Heart right ventricle (tissue), 16 donors: ENCODE measurements at regions not wholly inside any gene's neighbourhood (a gene's known extent, or its start where the extent isn't known, plus 50 kb on each side); places are given as distances from the start of the nearest gene placed in this dataset.

Source experiments
- ATAC-seq, 8 donors: fragments of 200-7000 bp; cut with Tn5 transposase; one replicate each; pipeline ENCODE4 v1.9.1; 2020; ENCODE audit warnings: mild to moderate bottlenecking in 8 of 8, moderate library complexity in 8 of 8, moderate number of reproducible peaks in 1 of 8
- DNase-seq, 2 donors: peaks; one replicate each; pipeline ENCODE4 v3.0.0-alpha.2; 2020
- H3K27ac ChIP-seq, 10 donors: fragments of 200-600 bp; sonication (generic) in 2 of 10; one replicate each; pipeline versions ENCODE4 v1.5.0 to v1.8.0; 2020 to 2022; ENCODE audit warnings: mild to moderate bottlenecking in 3 of 10
- H3K27me3 ChIP-seq, 7 donors: fragments of 200-600 bp; one replicate each; pipeline ENCODE4 v1.8.0; 2021 to 2022; ENCODE audit warnings: mild to moderate bottlenecking in 2 of 7
- H3K36me3 ChIP-seq, 9 donors: fragments of 200-600 bp; sonication (generic) in 1 of 9; one replicate each; pipeline versions ENCODE4 v1.5.0 to v1.8.0; 2020 to 2022; ENCODE audit warnings: mild to moderate bottlenecking in 2 of 9
- H3K4me1 ChIP-seq, 9 donors: fragments of 200-600 bp; sonication (generic) in 1 of 9; one replicate each; pipeline versions ENCODE4 v1.5.0 to v1.8.0; 2020 to 2022; ENCODE audit warnings: mild to moderate bottlenecking in 4 of 9
- H3K4me3 ChIP-seq, 10 donors: fragments of 200-600 bp; sonication (generic) in 2 of 10; one replicate each; pipeline versions ENCODE4 v1.5.0 to v1.8.0; 2020 to 2022; ENCODE audit warnings: mild to moderate bottlenecking in 7 of 10, moderate library complexity in 2 of 10
- H3K9me3 ChIP-seq, 11 donors: fragments of 200-600 bp in 10 of 11; sonication (generic) in 2 of 11; one replicate each; pipeline versions ENCODE4 v1.5.0 to v1.8.0; 2013 to 2022; ENCODE audit warnings: mild to moderate bottlenecking in 2 of 11, control low read depth in 1 of 11, moderate library complexity in 1 of 11
- CTCF ChIP-seq, 9 donors: fragments of 200-600 bp; sonication (generic) in 2 of 9; IDR thresholded peaks; one replicate each; pipeline versions ENCODE4 v1.5.0 to v1.8.0; 2021 to 2022; ENCODE audit warnings: antibody characterized with exemption in 9 of 9, mild to moderate bottlenecking in 5 of 9, moderate library complexity in 1 of 9
- WGBS, 2 donors: extraction: QIAGEN DNeasy Blood & Tissue Kit; methylation state at CpG; one replicate each; pipeline ENCODE4 v1.1.7; 2013; ENCODE audit warnings: inconsistent platforms in 1 of 2; 5-methylcytosine and 5-hydroxymethylcytosine counted together
- intact Hi-C, 10 donors: fragments of 100-400 bp; cut with DNase I; formaldehyde crosslinking; loops; one replicate each; pipeline versions ENCODE4 v1.11.1 to v1.14.2; 2022
- donor health status: Arrhythmogenic right ventricular cardiomyopathy.
- donor health status: ischemic (EF 13 %, LVEDD 7.1; RV severe dilation, severe dysfunction).
- donor health status: healthy with polysubstance abuse.
- donor health status: DM: no; HTN: yes; CAD: no.
- donor health status: DM: no; HTN: no; CAD: no.
- donor health status: ischemic (EF 25% LVEDD 6.9; RV normal size, moderate dysfunction).
- donor health status: ischemic (EF 25% LVEDD 5.7; RV mildly dilated, moderate dysfunction).
- donor health status: healthy.
- donor health status: DM: yes; HTN: yes; CAD: no.
- donor health status: Ischemic cardiomyopathy.
- donor health status: ischemic (EF 35%, LVEDD 5.7; RV mildly dilated, moderate dysfunction).
- donor health status: nonischemic (EF 11% LVEDD 7.7; RV severe dilation, severe dysfunction).
- donor health status: DM: yes; HTN: yes; CAD: no.
- donor health status: PGD.
- donor health status: ischemic (EF 29% LVEDD 5.4; RV normal size, mild dysfunction).
- donor health status: nonischemic (EF 23%, LVEDD 6.1; RV moderate dilation, normal function).

DNA sequence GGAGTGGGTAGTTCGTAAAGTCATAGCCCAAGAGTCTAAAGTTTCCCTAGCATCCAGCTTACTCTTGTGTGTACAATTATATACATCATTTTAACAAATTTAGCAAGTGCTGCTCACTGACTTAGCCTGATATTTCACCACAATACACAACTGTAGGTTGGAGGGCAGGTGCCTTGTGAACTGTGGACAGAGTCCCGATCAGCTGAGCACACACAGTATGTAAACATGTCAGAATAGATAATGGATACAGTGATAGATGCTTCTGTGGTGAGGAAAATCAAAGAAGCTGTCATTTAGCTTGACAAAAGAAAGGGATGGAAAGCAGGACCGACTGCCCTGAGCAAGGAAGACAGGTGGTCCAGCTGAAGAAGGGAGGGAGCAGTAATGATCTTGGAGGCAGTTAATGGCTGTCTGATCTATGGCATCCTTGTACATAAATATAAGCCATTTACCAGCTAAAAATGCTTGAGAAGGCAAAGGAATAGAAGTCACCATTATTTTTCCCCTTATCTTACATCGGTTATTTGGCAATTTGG lies 372.8 kb upstream of the UBE2E3 start:
- 61 to 72% methylated on average over 4 of the region's 4 CpGs for WGBS, 2 donors
- no peak for TF ChIP-seq CTCF (IDR thresholded peaks at IDR 0.05)
- no peak overlapping the region for H3K27ac ChIP-seq
- H3K27me3 ChIP-seq: no peaks in the 10 kb centered on the region
- no peaks in the 10 kb centered on the region for H3K36me3 ChIP-seq
- no peak overlapping the region for H3K4me3 ChIP-seq
- no peak for DNase-seq
- no peak for ATAC-seq
- no peaks in the 10 kb centered on the region for H3K9me3 ChIP-seq
- H3K4me1 ChIP-seq: no peaks in the 10 kb centered on the region
- intact Hi-C loops: no loop called here

- no peaks in the 10 kb centered on the region for H3K9me3 ChIP-seq
Measured at GRCh38 chr2:180604077-180604476, 376.3 kb upstream of the UBE2E3 start.

DNA sequence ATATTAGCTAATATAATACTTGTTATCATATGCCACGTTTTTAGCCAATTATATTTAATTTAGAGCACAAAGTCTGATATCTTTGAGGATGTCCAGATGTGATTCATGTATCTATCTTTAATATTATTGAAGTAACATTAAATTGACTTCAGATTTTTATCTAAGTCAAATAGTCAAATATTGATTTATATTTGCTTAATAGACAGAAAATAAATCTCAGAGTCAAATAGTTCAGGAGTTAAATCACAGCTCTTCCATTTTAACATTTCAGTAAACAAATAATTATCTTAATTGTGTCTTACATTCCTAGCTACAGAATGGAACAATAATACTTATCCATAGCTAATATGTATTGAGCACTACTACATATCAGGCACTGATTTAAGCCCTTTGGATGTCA lies 379.4 kb upstream of the UBE2E3 start:
- H3K9me3 ChIP-seq: no peaks in the 10 kb centered on the region
- H3K27ac ChIP-seq: no peak overlapping the region
- 56% methylated on average over 1 of the region's 1 CpG for WGBS, 2 donors
- no peak overlapping the region for H3K4me3 ChIP-seq
- DNase-seq: no peak
- no peaks in the 10 kb centered on the region for H3K36me3 ChIP-seq
- no peaks in the 10 kb centered on the region for H3K27me3 ChIP-seq
- TF ChIP-seq CTCF (IDR thresholded peaks at IDR 0.05): no peak
- ATAC-seq: no peak
- H3K4me1 ChIP-seq: no peaks in the 10 kb centered on the region
- intact Hi-C loops: no loop called here

More at GRCh38 chr2:180604077-180604476, 376.3 kb upstream of the UBE2E3 start:
- H3K4me1 ChIP-seq: no peaks in the 10 kb centered on the region
- intact Hi-C loops: no loop called here
- no peaks in the 10 kb centered on the region for H3K36me3 ChIP-seq
- ATAC-seq (no peak), DNase-seq (no peak)
- no peak overlapping the region for H3K27ac ChIP-seq
- TF ChIP-seq CTCF (IDR thresholded peaks at IDR 0.05): no peak
- no peaks in the 10 kb centered on the region for H3K27me3 ChIP-seq
- no peak overlapping the region for H3K4me3 ChIP-seq
- 37 to 50% methylated on average over 4 of the region's 4 CpGs for WGBS, 2 donors

DNA sequence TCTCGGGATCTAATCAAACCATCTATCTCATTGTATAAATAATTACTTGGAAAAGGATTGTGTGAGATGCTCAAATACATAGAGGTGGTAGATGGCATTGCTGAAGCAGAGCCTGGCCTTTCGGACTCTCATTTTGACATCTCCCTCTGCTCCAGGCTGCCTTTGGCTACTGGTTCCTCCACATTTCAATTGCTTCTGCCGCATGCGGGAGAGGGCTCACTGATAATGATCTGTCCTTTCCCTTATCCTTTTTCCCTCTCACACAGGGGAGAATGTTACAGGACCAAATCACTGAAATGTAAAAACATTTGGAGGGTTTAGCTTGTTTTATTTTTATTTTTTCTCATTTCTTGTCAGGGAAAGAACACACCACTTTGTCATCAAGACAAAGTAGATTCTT lies 380.6 kb upstream of the UBE2E3 start:
- no peak overlapping the region for H3K27ac ChIP-seq
- DNase-seq (no peak), ATAC-seq (no peak)
- TF ChIP-seq CTCF (IDR thresholded peaks at IDR 0.05): no peak
- no peaks in the 10 kb centered on the region for H3K36me3 ChIP-seq
- H3K9me3 ChIP-seq: no peaks in the 10 kb centered on the region
- H3K4me1 ChIP-seq: no peaks in the 10 kb centered on the region
- WGBS, 2 donors: 66 to 70% methylated on average over 4 of the region's 4 CpGs
- intact Hi-C loops: no loop called here
- no peak overlapping the region for H3K4me3 ChIP-seq
- H3K27me3 ChIP-seq: no peaks in the 10 kb centered on the region
